ENCODE measurements at regions not wholly inside any gene's neighbourhood (a gene's known extent, or its start where the extent isn't known, plus 50 kb on each side); places are given as distances from the start of the nearest gene placed in this dataset.
"Not testable (repeated sequence)": the region's sequence is repeated elsewhere in the genome, so short reads cannot be mapped to it uniquely, and the experiment has no call there.

- Mint-ChIP-seq H3K36me3 (no peaks in the 10 kb centered on the region), H3K4me3 (no peak overlapping the region), H3K27ac (no peak overlapping the region), H3K4me1 (no peaks in the 10 kb centered on the region), H3K9me3 (no peaks in the 10 kb centered on the region)
- DNase-seq (ENCODE audit: low spot score in 2 of 2) (no peak), ATAC-seq (no peak)
Measured at GRCh38 chr6:141528596-141528995, 604.1 kb upstream of the GJE1 start.

- no peaks in the 10 kb centered on the region for H3K4me1 Mint-ChIP-seq
- H3K4me3 Mint-ChIP-seq = no peak overlapping the region
- ATAC-seq (no peak), DNase-seq (ENCODE audit: low spot score in 2 of 2) (no peak)
- H3K36me3 Mint-ChIP-seq = no peaks in the 10 kb centered on the region
- H3K27ac Mint-ChIP-seq = no peak overlapping the region
- H3K9me3 Mint-ChIP-seq = no peaks in the 10 kb centered on the region
Measured at GRCh38 chr6:141526985-141527384, 605.7 kb upstream of the GJE1 start.

GRCh38 chr6:141521440-141521839 lies 611.3 kb upstream of the GJE1 start:
- no peaks in the 10 kb centered on the region for H3K36me3 Mint-ChIP-seq
- H3K4me1 Mint-ChIP-seq = no peaks in the 10 kb centered on the region
- DNase-seq (ENCODE audit: low spot score in 2 of 2) (no peak), ATAC-seq (no peak)
- H3K9me3 Mint-ChIP-seq = no peaks in the 10 kb centered on the region
- H3K27ac Mint-ChIP-seq = no peak overlapping the region
- H3K4me3 Mint-ChIP-seq = no peak overlapping the region

GRCh38 chr6:141513830-141514229 lies 618.9 kb upstream of the GJE1 start:
- ATAC-seq = no peak
- H3K9me3 Mint-ChIP-seq = no peaks in the 10 kb centered on the region
- peaks cover 7% of the 10 kb centered on the region for H3K4me1 Mint-ChIP-seq
- H3K36me3 Mint-ChIP-seq = peaks cover 7% of the 10 kb centered on the region
- H3K4me3 Mint-ChIP-seq = peak overlapping the region; percentile 40
- H3K27ac Mint-ChIP-seq = peak overlapping the region; percentile 8
- DNase-seq (ENCODE audit: low spot score in 2 of 2) = no peak

GRCh38 chr6:141510803-141511202 lies 621.9 kb upstream of the GJE1 start:
- H3K36me3 Mint-ChIP-seq = peaks cover 7% of the 10 kb centered on the region
- peaks cover 7% of the 10 kb centered on the region for H3K9me3 Mint-ChIP-seq
- H3K4me3 Mint-ChIP-seq = no peak overlapping the region
- peaks cover 7% of the 10 kb centered on the region for H3K4me1 Mint-ChIP-seq
- DNase-seq (ENCODE audit: low spot score in 2 of 2) (no peak), ATAC-seq (no peak)
- H3K27ac Mint-ChIP-seq = no peak overlapping the region

- not testable (repeated sequence) for ATAC-seq; DNase-seq (ENCODE audit: low spot score in 2 of 2); H3K36me3 Mint-ChIP-seq; H3K27ac Mint-ChIP-seq; H3K4me3 Mint-ChIP-seq; H3K4me1 Mint-ChIP-seq
- H3K9me3 Mint-ChIP-seq = peaks cover 12% of the 10 kb centered on the region
Measured at GRCh38 chr6:141506062-141506461, 626.7 kb upstream of the GJE1 start.

- not testable (repeated sequence) for H3K36me3 Mint-ChIP-seq; DNase-seq (ENCODE audit: low spot score in 2 of 2); H3K4me3 Mint-ChIP-seq; H3K27ac Mint-ChIP-seq; H3K4me1 Mint-ChIP-seq; ATAC-seq
- H3K9me3 Mint-ChIP-seq = peaks cover 12% of the 10 kb centered on the region
Measured at GRCh38 chr6:141504318-141504717, 628.4 kb upstream of the GJE1 start.

GRCh38 chr6:141501616-141502015 lies 631.1 kb upstream of the GJE1 start:
- H3K27ac Mint-ChIP-seq = no peak overlapping the region
- no peaks in the 10 kb centered on the region for H3K4me1 Mint-ChIP-seq
- no peak overlapping the region for H3K4me3 Mint-ChIP-seq
- ATAC-seq (no peak), DNase-seq (ENCODE audit: low spot score in 2 of 2) (no peak)
- peaks cover 10% of the 10 kb centered on the region for H3K9me3 Mint-ChIP-seq
- H3K36me3 Mint-ChIP-seq = no peaks in the 10 kb centered on the region

GRCh38 chr6:141498977-141499376 lies 633.7 kb upstream of the GJE1 start:
- Mint-ChIP-seq H3K4me3 (no peak overlapping the region), H3K27ac (no peak overlapping the region), H3K36me3 (no peaks in the 10 kb centered on the region), H3K4me1 (no peaks in the 10 kb centered on the region), H3K9me3 (no peaks in the 10 kb centered on the region)
- ATAC-seq (no peak), DNase-seq (ENCODE audit: low spot score in 2 of 2) (no peak)

- no peak overlapping the region for H3K4me3 Mint-ChIP-seq
- no peak for ATAC-seq
- no peaks in the 10 kb centered on the region for H3K36me3 Mint-ChIP-seq
- H3K9me3 Mint-ChIP-seq = no peaks in the 10 kb centered on the region
- H3K4me1 Mint-ChIP-seq = peaks cover 7% of the 10 kb centered on the region
- no peak overlapping the region for H3K27ac Mint-ChIP-seq
- no peak for DNase-seq (ENCODE audit: low spot score in 2 of 2)
Measured at GRCh38 chr6:141492521-141493284, 640.0 kb upstream of the GJE1 start.

GRCh38 chr6:141491684-141492083 lies 641.0 kb upstream of the GJE1 start:
- no peaks in the 10 kb centered on the region for H3K36me3 Mint-ChIP-seq
- H3K27ac Mint-ChIP-seq = no peak overlapping the region
- peaks cover 7% of the 10 kb centered on the region for H3K4me1 Mint-ChIP-seq
- no peaks in the 10 kb centered on the region for H3K9me3 Mint-ChIP-seq
- no peak for ATAC-seq
- no peak overlapping the region for H3K4me3 Mint-ChIP-seq
- DNase-seq (ENCODE audit: low spot score in 2 of 2) = no peak

GRCh38 chr6:141490982-141491381 lies 641.7 kb upstream of the GJE1 start:
- Mint-ChIP-seq H3K9me3 (no peaks in the 10 kb centered on the region), H3K4me1 (peaks cover 7% of the 10 kb centered on the region), H3K27ac (no peak overlapping the region), H3K4me3 (no peak overlapping the region), H3K36me3 (no peaks in the 10 kb centered on the region)
- ATAC-seq = no peak
- DNase-seq (ENCODE audit: low spot score in 2 of 2) = no peak

GRCh38 chr6:141488488-141488887 lies 644.2 kb upstream of the GJE1 start:
- H3K4me1 Mint-ChIP-seq = peaks cover 11% of the 10 kb centered on the region
- DNase-seq (ENCODE audit: low spot score in 2 of 2) (no peak), ATAC-seq (peak; percentile 14)
- no peak overlapping the region for H3K27ac Mint-ChIP-seq
- H3K9me3 Mint-ChIP-seq = no peaks in the 10 kb centered on the region
- H3K4me3 Mint-ChIP-seq = no peak overlapping the region
- H3K36me3 Mint-ChIP-seq = peaks cover 3% of the 10 kb centered on the region

- peaks cover 4% of the 10 kb centered on the region for H3K36me3 Mint-ChIP-seq
- no peaks in the 10 kb centered on the region for H3K9me3 Mint-ChIP-seq
- no peak overlapping the region for H3K27ac Mint-ChIP-seq
- H3K4me1 Mint-ChIP-seq = peaks cover 19% of the 10 kb centered on the region
- H3K4me3 Mint-ChIP-seq = no peak overlapping the region
- ATAC-seq (no peak), DNase-seq (ENCODE audit: low spot score in 2 of 2) (no peak)
Measured at GRCh38 chr6:141486942-141487341, 645.8 kb upstream of the GJE1 start.

GRCh38 chr6:141484711-141485110 lies 648.0 kb upstream of the GJE1 start:
- peak overlapping the region; percentile 95 for H3K27ac Mint-ChIP-seq
- H3K9me3 Mint-ChIP-seq = no peaks in the 10 kb centered on the region
- DNase-seq (ENCODE audit: low spot score in 2 of 2) (peak in 1 of 2 donors; percentile 52), ATAC-seq (peak; percentile 70)
- H3K4me3 Mint-ChIP-seq = peak overlapping the region; percentile 75
- peaks cover 19% of the 10 kb centered on the region for H3K4me1 Mint-ChIP-seq
- H3K36me3 Mint-ChIP-seq = peaks cover 4% of the 10 kb centered on the region

- Mint-ChIP-seq H3K4me1 (peaks cover 19% of the 10 kb centered on the region), H3K27ac (peak overlapping the region; percentile 95), H3K9me3 (no peaks in the 10 kb centered on the region), H3K4me3 (peak overlapping the region; percentile 75), H3K36me3 (peaks cover 4% of the 10 kb centered on the region)
- DNase-seq (ENCODE audit: low spot score in 2 of 2) (peak in 1 of 2 donors; percentile 55), ATAC-seq (peak; percentile 100)
Measured at GRCh38 chr6:141483598-141484061, 649.1 kb upstream of the GJE1 start.
